ENCODE measurements at regions not wholly inside any gene's neighbourhood (a gene's known extent, or its start where the extent isn't known, plus 50 kb on each side); places are given as distances from the start of the nearest gene placed in this dataset.
"Not testable (repeated sequence)": the region's sequence is repeated elsewhere in the genome, so short reads cannot be mapped to it uniquely, and the experiment has no call there.

DNA sequence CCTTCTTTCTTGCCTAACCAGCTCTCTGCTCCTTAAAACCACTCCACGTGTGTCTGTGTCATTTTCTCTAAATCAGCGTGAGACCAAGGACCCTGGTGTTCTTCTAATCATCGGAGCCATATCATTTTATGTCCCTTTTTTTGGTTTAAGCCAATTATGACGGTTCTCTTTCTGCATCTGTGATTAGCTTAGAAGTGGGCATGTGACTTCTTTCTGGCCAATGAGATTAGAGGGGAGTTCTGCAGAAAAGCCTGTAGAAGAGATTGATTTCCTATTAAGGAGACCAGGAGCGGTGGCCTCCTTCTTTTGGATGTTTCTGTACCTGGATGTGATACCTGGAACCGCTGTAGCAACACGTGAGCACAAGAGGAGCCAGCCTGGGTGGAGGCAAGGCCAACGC lies 97.5 kb upstream of the PABPC3 start:
- ATAC-seq (no peak), DNase-seq (no peak)
- CTCF ChIA-PET, result interaction anchor here (1.2 kb wide), 1 partner anchor 221 kb away, joined by 3 read pairs; no protein-coding TSS in a partner anchor
- H3K36me3 Mint-ChIP-seq (ENCODE audit: low read depth), result no peaks in the 10 kb centered on the region
- H3K9me3 Mint-ChIP-seq (ENCODE audit: insufficient read depth), result no peaks in the 10 kb centered on the region
- H3K27ac Mint-ChIP-seq, result no peak overlapping the region
- POLR2A ChIA-PET, result no interaction called here
- peaks cover 2% of the 10 kb centered on the region for H3K4me1 Mint-ChIP-seq (ENCODE audit: low read depth)
- peaks cover 35% of the 10 kb centered on the region for H3K27me3 Mint-ChIP-seq (ENCODE audit: low read depth)
- no peak overlapping the region for H3K4me3 Mint-ChIP-seq

GRCh38 chr13:25001476-25002206 lies 94.3 kb upstream of the PABPC3 start:
- POLR2A ChIA-PET, result no interaction called here
- CTCF ChIA-PET, result no interaction called here

GRCh38 chr13:25002311-25002710 lies 93.6 kb upstream of the PABPC3 start:
- H3K27ac Mint-ChIP-seq; H3K36me3 Mint-ChIP-seq (ENCODE audit: low read depth); H3K4me3 Mint-ChIP-seq; CTCF ChIA-PET; DNase-seq; ATAC-seq; POLR2A ChIA-PET; H3K9me3 Mint-ChIP-seq (ENCODE audit: insufficient read depth); H3K4me1 Mint-ChIP-seq (ENCODE audit: low read depth): not testable (repeated sequence)
- peaks cover 38% of the 10 kb centered on the region for H3K27me3 Mint-ChIP-seq (ENCODE audit: low read depth)

More at GRCh38 chr13:25001476-25002206, 94.3 kb upstream of the PABPC3 start:
- H3K27me3 Mint-ChIP-seq (ENCODE audit: low read depth), result peaks cover 36% of the 10 kb centered on the region
- ATAC-seq (no peak), DNase-seq (no peak)
- H3K27ac Mint-ChIP-seq, result no peak overlapping the region
- peaks cover 7% of the 10 kb centered on the region for H3K4me1 Mint-ChIP-seq (ENCODE audit: low read depth)
- no peaks in the 10 kb centered on the region for H3K36me3 Mint-ChIP-seq (ENCODE audit: low read depth)
- no peak overlapping the region for H3K4me3 Mint-ChIP-seq
- H3K9me3 Mint-ChIP-seq (ENCODE audit: insufficient read depth), result no peaks in the 10 kb centered on the region

- DNase-seq; ATAC-seq; H3K36me3 Mint-ChIP-seq (ENCODE audit: low read depth); H3K4me3 Mint-ChIP-seq; H3K4me1 Mint-ChIP-seq (ENCODE audit: low read depth); POLR2A ChIA-PET; H3K27ac Mint-ChIP-seq; H3K9me3 Mint-ChIP-seq (ENCODE audit: insufficient read depth): not testable (repeated sequence)
- CTCF ChIA-PET, result interaction anchor here (0.8 to 1.6 kb wide), 4 partner anchors 9 to 110 kb away, joined by 3 to 8 read pairs (median 5); no protein-coding TSS in a partner anchor
- peaks cover 48% of the 10 kb centered on the region for H3K27me3 Mint-ChIP-seq (ENCODE audit: low read depth)
These were observed 91.4 kb upstream of the PABPC3 start for GRCh38 chr13:25004489-25004888.

DNA sequence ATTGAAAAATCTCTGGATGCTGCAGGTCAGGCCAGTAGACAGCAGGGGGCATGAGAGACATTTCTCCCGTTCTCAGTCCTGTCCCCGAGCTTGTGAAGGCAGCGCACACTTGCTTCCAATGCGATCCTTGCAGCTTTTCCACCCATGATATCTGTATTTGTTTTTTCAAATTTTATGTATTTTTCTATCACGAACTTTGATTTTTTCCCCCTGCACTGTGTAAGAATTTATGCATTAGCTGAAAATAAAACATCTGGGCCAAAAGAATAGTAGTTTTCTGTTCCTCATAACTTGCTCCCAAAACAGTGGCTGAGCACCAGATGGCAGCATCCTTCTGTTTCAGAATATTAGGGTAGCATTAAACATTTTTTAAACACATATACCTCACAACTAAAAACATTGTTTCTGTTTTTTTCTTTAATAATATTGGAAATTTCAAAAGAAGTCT lies 90.9 kb upstream of the PABPC3 start:
- H3K4me3 Mint-ChIP-seq; H3K27ac Mint-ChIP-seq; POLR2A ChIA-PET; H3K36me3 Mint-ChIP-seq (ENCODE audit: low read depth); DNase-seq; H3K4me1 Mint-ChIP-seq (ENCODE audit: low read depth); H3K9me3 Mint-ChIP-seq (ENCODE audit: insufficient read depth): not testable (repeated sequence)
- peaks cover 48% of the 10 kb centered on the region for H3K27me3 Mint-ChIP-seq (ENCODE audit: low read depth)
- ATAC-seq, result peak; percentile 73
- CTCF ChIA-PET, result interaction anchor here (0.8 to 1.6 kb wide), 4 partner anchors 10 to 109 kb away, joined by 3 to 8 read pairs (median 5); no protein-coding TSS in a partner anchor

GRCh38 chr13:25007389-25007788 lies 88.5 kb upstream of the PABPC3 start:
- H3K4me1 Mint-ChIP-seq (ENCODE audit: low read depth); POLR2A ChIA-PET; ATAC-seq; H3K9me3 Mint-ChIP-seq (ENCODE audit: insufficient read depth); H3K36me3 Mint-ChIP-seq (ENCODE audit: low read depth); DNase-seq; H3K4me3 Mint-ChIP-seq; H3K27ac Mint-ChIP-seq: not testable (repeated sequence)
- CTCF ChIA-PET, result interaction anchor here (1.9 kb wide), 1 partner anchor 106 kb away, joined by 6 read pairs; no protein-coding TSS in a partner anchor
- H3K27me3 Mint-ChIP-seq (ENCODE audit: low read depth), result peaks cover 42% of the 10 kb centered on the region

DNA sequence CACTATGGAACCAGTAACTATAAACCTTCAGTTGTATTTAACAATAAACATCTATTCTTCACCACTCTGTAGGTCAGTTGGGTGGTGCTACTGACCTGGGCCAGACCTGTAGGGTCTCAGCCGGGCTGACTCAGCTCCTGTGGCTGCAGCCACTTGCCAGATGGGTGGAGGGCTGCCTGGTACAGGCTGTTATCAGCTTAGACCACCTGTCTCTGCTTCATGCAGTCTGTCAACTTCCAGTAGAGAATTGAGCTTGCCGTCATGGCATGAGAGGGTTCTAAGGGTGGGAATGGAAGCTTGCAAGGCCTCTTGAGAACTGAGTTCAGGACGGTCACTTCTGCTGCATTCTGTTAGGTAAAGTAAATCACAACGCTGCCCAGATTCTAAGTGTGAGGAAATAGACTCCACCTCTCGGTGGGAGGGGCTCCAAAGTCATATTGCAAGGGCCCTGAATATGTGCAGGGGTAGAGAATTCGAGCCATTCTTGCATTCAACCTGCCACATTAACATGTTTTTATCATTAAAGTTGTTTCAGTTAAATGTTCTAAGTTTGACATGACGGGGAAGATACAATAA lies 81.5 kb upstream of the PABPC3 start:
- H3K9me3 Mint-ChIP-seq (ENCODE audit: insufficient read depth), result not testable (repeated sequence)

GRCh38 chr13:25017176-25017575 lies 78.8 kb upstream of the PABPC3 start:
- H3K27ac Mint-ChIP-seq; ATAC-seq; H3K36me3 Mint-ChIP-seq (ENCODE audit: low read depth); DNase-seq; H3K9me3 Mint-ChIP-seq (ENCODE audit: insufficient read depth): not testable (repeated sequence)
- peaks cover 11% of the 10 kb centered on the region for H3K4me1 Mint-ChIP-seq (ENCODE audit: low read depth)
- ChIA-PET CTCF (interaction anchor here (1.1 kb wide), 1 partner anchor 22 kb away, joined by 4 read pairs; no protein-coding TSS in a partner anchor), POLR2A (interaction anchor here (0.6 kb wide), 1 partner anchor 17 kb away, joined by 5 read pairs; no protein-coding TSS in a partner anchor)
- H3K4me3 Mint-ChIP-seq, result peak overlapping the region; percentile 62
- peaks cover 39% of the 10 kb centered on the region for H3K27me3 Mint-ChIP-seq (ENCODE audit: low read depth)

More for the DNA sequence above, 81.5 kb upstream of the PABPC3 start:
- H3K4me3 Mint-ChIP-seq; H3K27ac Mint-ChIP-seq; H3K36me3 Mint-ChIP-seq (ENCODE audit: low read depth); DNase-seq; POLR2A ChIA-PET; ATAC-seq: not testable (repeated sequence)
- Mint-ChIP-seq H3K4me1 (ENCODE audit: low read depth) (peaks cover 11% of the 10 kb centered on the region), H3K27me3 (ENCODE audit: low read depth) (peaks cover 33% of the 10 kb centered on the region)
- CTCF ChIA-PET, result interaction anchor here (0.6 to 1.4 kb wide), 2 partner anchors 19 to 361 kb away, joined by 3 to 12 read pairs; no protein-coding TSS in a partner anchor

DNA sequence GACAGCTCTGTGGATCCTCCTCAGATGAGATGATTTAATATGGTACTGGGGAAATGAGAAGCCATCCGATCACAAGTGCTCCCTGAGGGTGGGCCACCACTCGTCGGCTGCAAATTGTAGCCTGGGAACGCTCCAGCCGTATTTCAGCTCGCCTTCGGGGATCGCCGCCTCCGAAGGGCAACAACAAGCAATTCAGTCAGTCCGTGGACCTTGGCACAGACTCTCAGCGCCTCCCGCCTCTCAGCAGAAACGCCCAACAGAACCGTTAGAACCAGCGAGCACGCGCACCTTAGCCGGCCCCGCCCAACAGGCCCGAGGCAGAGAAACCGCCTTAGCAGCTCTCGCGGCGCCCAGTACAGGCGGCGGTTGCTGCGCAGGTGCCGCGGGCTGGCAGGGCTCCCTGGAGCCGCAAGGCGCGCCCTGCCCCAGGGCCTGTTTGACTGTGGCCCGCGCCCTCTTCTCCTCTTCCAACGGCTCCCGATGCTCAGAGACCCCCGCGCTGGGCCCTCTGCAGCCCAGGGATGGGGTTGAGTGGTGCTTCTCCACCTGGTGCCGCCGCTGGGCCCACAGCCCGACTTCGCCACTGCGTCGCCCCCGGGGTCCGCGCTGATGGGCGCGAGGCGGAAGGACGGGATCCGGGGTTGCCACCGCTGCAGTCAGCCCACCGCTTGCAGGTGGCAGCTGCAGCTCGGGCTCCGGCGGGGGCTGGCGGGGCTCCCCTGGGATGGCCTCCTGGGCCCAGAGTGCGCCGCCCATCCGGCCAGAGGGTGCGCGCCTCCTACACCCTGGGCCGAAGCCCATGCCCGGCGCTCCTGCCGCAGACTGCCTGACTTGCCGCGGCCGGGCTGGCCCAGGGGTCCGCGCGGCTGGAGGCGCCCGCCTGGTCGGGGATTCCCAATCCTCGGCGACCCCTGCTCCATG lies 77.9 kb upstream of the PABPC3 start:
- Mint-ChIP-seq H3K4me1 (ENCODE audit: low read depth) (peaks cover 11% of the 10 kb centered on the region), H3K27ac (peak overlapping the region; percentile 53), H3K27me3 (ENCODE audit: low read depth) (peaks cover 40% of the 10 kb centered on the region), H3K4me3 (peak overlapping the region; percentile 62)
- ATAC-seq (peak; percentile 81), DNase-seq (peak; percentile 62)
- POLR2A ChIA-PET; H3K36me3 Mint-ChIP-seq (ENCODE audit: low read depth); H3K9me3 Mint-ChIP-seq (ENCODE audit: insufficient read depth): not testable (repeated sequence)
- CTCF ChIA-PET, result interaction anchor here (1.1 kb wide), 1 partner anchor 22 kb away, joined by 4 read pairs; no protein-coding TSS in a partner anchor

DNA sequence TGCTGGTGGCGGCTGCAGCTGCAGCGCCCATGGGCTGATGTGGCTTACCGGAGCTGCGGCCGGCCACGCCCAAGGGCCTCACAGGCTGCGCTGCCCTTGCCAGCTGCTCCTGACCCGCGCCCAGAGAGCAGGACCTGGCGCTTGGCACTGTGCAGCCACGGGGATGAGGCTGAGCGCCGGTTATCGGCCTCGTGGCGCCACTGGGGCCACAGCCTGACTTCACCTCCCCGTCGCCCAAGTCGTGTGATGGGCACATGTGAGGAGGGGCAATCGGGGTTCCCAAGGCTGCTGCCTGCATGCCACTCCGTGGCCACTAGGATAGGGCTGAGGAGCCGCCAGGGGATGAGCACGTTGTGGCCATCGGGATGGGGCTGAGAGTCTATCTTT lies 77.2 kb upstream of the PABPC3 start:
- Mint-ChIP-seq H3K36me3 (ENCODE audit: low read depth) (no peaks in the 10 kb centered on the region), H3K27ac (no peak overlapping the region), H3K9me3 (ENCODE audit: insufficient read depth) (no peaks in the 10 kb centered on the region), H3K4me3 (no peak overlapping the region), H3K27me3 (ENCODE audit: low read depth) (peaks cover 40% of the 10 kb centered on the region), H3K4me1 (ENCODE audit: low read depth) (peaks cover 11% of the 10 kb centered on the region)
- ATAC-seq, result no peak
- ChIA-PET CTCF (no interaction called here), POLR2A (no interaction called here)
- no peak for DNase-seq

- POLR2A ChIA-PET; H3K36me3 Mint-ChIP-seq (ENCODE audit: low read depth); H3K9me3 Mint-ChIP-seq (ENCODE audit: insufficient read depth); ATAC-seq; DNase-seq; H3K27ac Mint-ChIP-seq; H3K4me3 Mint-ChIP-seq; CTCF ChIA-PET: not testable (repeated sequence)
- peaks cover 45% of the 10 kb centered on the region for H3K27me3 Mint-ChIP-seq (ENCODE audit: low read depth)
- peaks cover 11% of the 10 kb centered on the region for H3K4me1 Mint-ChIP-seq (ENCODE audit: low read depth)
These were observed 76.2 kb upstream of the PABPC3 start for GRCh38 chr13:25019741-25020140.

All from activated CD8-positive, alpha-beta T cell treated with anti-CD3 and anti-CD28 coated beads, Interleukin-2, amount 10 ng/mL, durations not matched to agents 7 days and 5 days (primary cell).